Neural cell (in vitro differentiated cells): ENCODE measurements at regions not wholly inside any gene's neighbourhood (a gene's known extent, or its start where the extent isn't known, plus 50 kb on each side); places are given as distances from the start of the nearest gene placed in this dataset.

ENCODE experiments used
- H2AFZ ChIP-seq: fragments of 200-600, 300-800 bp; sonication (generic), shearing (Covaris generic); 2 replicates; pipeline ENCODE4 v1.6.0; 2014; ENCODE audit warnings: low read depth, mild to moderate bottlenecking, antibody characterized with exemption, low read length, moderate library complexity
- H3F3A ChIP-seq: fragments of 200-600 bp; shearing (Covaris generic); 2 replicates; pipeline ENCODE4 v1.6.1; 2016; ENCODE audit warnings: mild to moderate bottlenecking, moderate library complexity, mixed read lengths, antibody characterized with exemption, low read length; ENCODE audit not compliant: insufficient read depth, poor library complexity, severe bottlenecking
- H3K27ac ChIP-seq: fragments of 200-600, 300-800 bp; sonication (generic), shearing (Covaris generic); 2 replicates; pipeline ENCODE4 v1.5.1; 2014; ENCODE audit warnings: mild to moderate bottlenecking, low read length, moderate library complexity
- H3K27me3 ChIP-seq: fragments of 300-800, 200-600 bp; sonication (generic), shearing (Covaris generic); 2 replicates; pipeline ENCODE4 v1.6.0; 2014; ENCODE audit warnings: mild to moderate bottlenecking, low read depth, low read length, moderate library complexity; ENCODE audit not compliant: insufficient read depth
- H3K36me3 ChIP-seq: fragments of 300-800, 200-600 bp; sonication (generic), shearing (Covaris generic); 2 replicates; pipeline ENCODE4 v1.5.1; 2014; ENCODE audit warnings: mild to moderate bottlenecking, antibody characterized with exemption, low read length, moderate library complexity; ENCODE audit not compliant: insufficient read depth
- H3K4me2 ChIP-seq: fragments of 300-800, 200-600 bp; sonication (generic), shearing (Covaris generic); 2 replicates; pipeline ENCODE4 v1.6.0; 2014; ENCODE audit warnings: mild to moderate bottlenecking, low read length
- H3K4me3 ChIP-seq: fragments of 300-800, 200-600 bp; sonication (generic), shearing (Covaris generic); 2 replicates; pipeline ENCODE4 v1.5.1; 2014; ENCODE audit warnings: mild to moderate bottlenecking, low read length, moderate library complexity
- H3K79me2 ChIP-seq: fragments of 200-600 bp; shearing (Covaris generic); replicated peaks from 2 replicates; pipeline ENCODE4 v1.6.0; 2014; ENCODE audit warnings: mild to moderate bottlenecking, low read length, moderate library complexity; ENCODE audit not compliant: insufficient read depth
- H3K9ac ChIP-seq: fragments of 300-800, 200-600 bp; sonication (generic), shearing (Covaris generic); 2 replicates; pipeline ENCODE4 v1.6.1; 2016; ENCODE audit warnings: mild to moderate bottlenecking, low read length, mixed read lengths
- H3K9me2 ChIP-seq: fragments of 200-600 bp; shearing (Covaris generic); 2 replicates; pipeline ENCODE4 v1.6.1; 2016; ENCODE audit warnings: mild to moderate bottlenecking, low read length, mixed read lengths; ENCODE audit not compliant: insufficient read depth
- H3K9me3 ChIP-seq: fragments of 200-600, 300-800 bp; sonication (generic), shearing (Covaris generic); 2 replicates; pipeline ENCODE4 v1.6.1; 2016; ENCODE audit warnings: mild to moderate bottlenecking, mixed run types, low read length, moderate library complexity, mixed read lengths
- H4K20me1 ChIP-seq: fragments of 200-600 bp; shearing (Covaris generic); 2 replicates; pipeline ENCODE4 v1.6.1; 2016; ENCODE audit warnings: mild to moderate bottlenecking, mixed run types; ENCODE audit not compliant: insufficient read depth
- EP300 ChIP-seq: fragments of 450-650 bp; conservative IDR thresholded peaks from 2 replicates; pipeline ENCODE4 v1.6.1; 2014; ENCODE audit warnings: antibody characterized with exemption, mild to moderate bottlenecking, moderate library complexity; ENCODE audit not compliant: poor library complexity, severe bottlenecking
- EZH2 ChIP-seq: fragments of 200-600, 300-800 bp; shearing (Covaris generic), sonication (generic); IDR thresholded peaks from 2 replicates; pipeline ENCODE4 v1.6.1; 2014; ENCODE audit warnings: antibody characterized with exemption, low read length, borderline replicate concordance, mild to moderate bottlenecking; ENCODE audit not compliant: insufficient read depth, poor library complexity, severe bottlenecking
- MXI1 ChIP-seq: fragments of 450-650 bp; conservative IDR thresholded peaks from 2 replicates; pipeline ENCODE4 v1.6.1; 2014; ENCODE audit warnings: antibody characterized with exemption, mild to moderate bottlenecking; ENCODE audit not compliant: poor library complexity, severe bottlenecking
- POLR2AphosphoS5 ChIP-seq: IDR thresholded peaks from 2 replicates; pipeline ENCODE4 v1.6.1; 2012
- RAD21 ChIP-seq: fragments of 450-650 bp; conservative IDR thresholded peaks from 2 replicates; pipeline ENCODE4 v1.6.1; 2014; ENCODE audit warnings: antibody characterized with exemption, mild to moderate bottlenecking, moderate library complexity
- SMC3 ChIP-seq: fragments of 450-650 bp; conservative IDR thresholded peaks from 2 replicates; pipeline ENCODE4 v1.6.1; 2014; ENCODE audit warnings: antibody characterized with exemption, mild to moderate bottlenecking, moderate library complexity; ENCODE audit not compliant: poor library complexity
- TAF1 ChIP-seq: IDR thresholded peaks from 2 replicates; pipeline ENCODE4 v1.6.1; 2012; ENCODE audit warnings: low read depth
- TF ChIP-seq, protein P1 (sequence below): IDR thresholded peaks from 2 replicates; pipeline ENCODE4 v1.6.1; 2012; ENCODE audit warnings: borderline replicate concordance
- TF ChIP-seq, protein P2 (sequence below): fragments of 450-650 bp; IDR thresholded peaks from 2 replicates; pipeline ENCODE4 v1.5.1; 2014; ENCODE audit warnings: antibody characterized with exemption, mild to moderate bottlenecking, moderate library complexity; ENCODE audit not compliant: poor library complexity, severe bottlenecking

DNA sequence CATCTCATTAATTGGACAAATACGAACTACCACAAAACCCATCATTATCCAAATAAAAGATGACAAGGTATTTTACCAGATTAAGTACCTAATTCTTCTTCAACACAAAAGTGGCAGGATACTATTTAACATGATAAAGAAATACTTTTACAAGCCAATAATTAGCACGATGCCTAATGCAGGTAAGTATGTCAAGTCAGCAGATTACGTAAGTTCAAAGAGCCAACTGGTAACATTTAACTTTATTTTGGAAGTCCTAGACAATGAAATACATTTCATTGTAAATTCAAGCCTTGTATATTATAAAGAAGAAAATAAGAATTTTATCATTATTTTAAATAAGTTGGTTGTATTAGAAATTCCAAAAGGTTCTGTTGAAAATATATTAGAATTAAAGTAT, 535.3 kb upstream of the SOX9 start:
- no peak overlapping the region for H3K4me2 ChIP-seq

DNA sequence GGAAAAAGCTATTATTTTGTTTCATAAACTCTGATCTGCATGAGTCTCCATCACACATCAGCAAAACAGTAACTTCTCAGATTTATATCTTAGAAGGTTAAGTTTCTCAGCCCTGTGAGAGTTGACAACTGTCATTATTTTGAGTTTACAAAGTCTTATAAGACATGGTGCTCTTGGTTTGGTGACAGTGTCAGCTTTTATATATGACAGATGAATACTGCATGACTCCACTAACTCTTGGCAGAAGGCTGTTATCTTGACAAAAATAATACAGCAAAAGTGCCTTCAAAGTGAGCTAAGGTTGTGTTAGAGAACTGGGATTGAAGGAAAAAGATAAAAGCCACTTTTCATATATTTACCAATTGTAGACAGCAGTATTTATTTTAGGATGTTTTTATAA, 528.4 kb upstream of the SOX9 start:
- no peaks in the 10 kb centered on the region for H3K9me3 ChIP-seq
- no peaks in the 10 kb centered on the region for H3F3A ChIP-seq
- no peak overlapping the region for H2AFZ ChIP-seq
- no peaks in the 10 kb centered on the region for H3K36me3 ChIP-seq
- H3K9me2 ChIP-seq = no peaks in the 10 kb centered on the region
- TF ChIP-seq EP300 (peak; percentile 98), SMC3 (peak; percentile 22), EZH2 (no peak), POLR2AphosphoS5 (peak; percentile 67), RAD21 (no peak), MXI1 (no peak), TAF1 (no peak)
- TF ChIP-seq, protein P1, sequence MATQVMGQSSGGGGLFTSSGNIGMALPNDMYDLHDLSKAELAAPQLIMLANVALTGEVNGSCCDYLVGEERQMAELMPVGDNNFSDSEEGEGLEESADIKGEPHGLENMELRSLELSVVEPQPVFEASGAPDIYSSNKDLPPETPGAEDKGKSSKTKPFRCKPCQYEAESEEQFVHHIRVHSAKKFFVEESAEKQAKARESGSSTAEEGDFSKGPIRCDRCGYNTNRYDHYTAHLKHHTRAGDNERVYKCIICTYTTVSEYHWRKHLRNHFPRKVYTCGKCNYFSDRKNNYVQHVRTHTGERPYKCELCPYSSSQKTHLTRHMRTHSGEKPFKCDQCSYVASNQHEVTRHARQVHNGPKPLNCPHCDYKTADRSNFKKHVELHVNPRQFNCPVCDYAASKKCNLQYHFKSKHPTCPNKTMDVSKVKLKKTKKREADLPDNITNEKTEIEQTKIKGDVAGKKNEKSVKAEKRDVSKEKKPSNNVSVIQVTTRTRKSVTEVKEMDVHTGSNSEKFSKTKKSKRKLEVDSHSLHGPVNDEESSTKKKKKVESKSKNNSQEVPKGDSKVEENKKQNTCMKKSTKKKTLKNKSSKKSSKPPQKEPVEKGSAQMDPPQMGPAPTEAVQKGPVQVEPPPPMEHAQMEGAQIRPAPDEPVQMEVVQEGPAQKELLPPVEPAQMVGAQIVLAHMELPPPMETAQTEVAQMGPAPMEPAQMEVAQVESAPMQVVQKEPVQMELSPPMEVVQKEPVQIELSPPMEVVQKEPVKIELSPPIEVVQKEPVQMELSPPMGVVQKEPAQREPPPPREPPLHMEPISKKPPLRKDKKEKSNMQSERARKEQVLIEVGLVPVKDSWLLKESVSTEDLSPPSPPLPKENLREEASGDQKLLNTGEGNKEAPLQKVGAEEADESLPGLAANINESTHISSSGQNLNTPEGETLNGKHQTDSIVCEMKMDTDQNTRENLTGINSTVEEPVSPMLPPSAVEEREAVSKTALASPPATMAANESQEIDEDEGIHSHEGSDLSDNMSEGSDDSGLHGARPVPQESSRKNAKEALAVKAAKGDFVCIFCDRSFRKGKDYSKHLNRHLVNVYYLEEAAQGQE = no peak
- TF ChIP-seq, protein P2, sequence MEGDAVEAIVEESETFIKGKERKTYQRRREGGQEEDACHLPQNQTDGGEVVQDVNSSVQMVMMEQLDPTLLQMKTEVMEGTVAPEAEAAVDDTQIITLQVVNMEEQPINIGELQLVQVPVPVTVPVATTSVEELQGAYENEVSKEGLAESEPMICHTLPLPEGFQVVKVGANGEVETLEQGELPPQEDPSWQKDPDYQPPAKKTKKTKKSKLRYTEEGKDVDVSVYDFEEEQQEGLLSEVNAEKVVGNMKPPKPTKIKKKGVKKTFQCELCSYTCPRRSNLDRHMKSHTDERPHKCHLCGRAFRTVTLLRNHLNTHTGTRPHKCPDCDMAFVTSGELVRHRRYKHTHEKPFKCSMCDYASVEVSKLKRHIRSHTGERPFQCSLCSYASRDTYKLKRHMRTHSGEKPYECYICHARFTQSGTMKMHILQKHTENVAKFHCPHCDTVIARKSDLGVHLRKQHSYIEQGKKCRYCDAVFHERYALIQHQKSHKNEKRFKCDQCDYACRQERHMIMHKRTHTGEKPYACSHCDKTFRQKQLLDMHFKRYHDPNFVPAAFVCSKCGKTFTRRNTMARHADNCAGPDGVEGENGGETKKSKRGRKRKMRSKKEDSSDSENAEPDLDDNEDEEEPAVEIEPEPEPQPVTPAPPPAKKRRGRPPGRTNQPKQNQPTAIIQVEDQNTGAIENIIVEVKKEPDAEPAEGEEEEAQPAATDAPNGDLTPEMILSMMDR = no peak
- H3K4me2 ChIP-seq = no peak overlapping the region
- no peaks in the 10 kb centered on the region for H4K20me1 ChIP-seq
- peak overlapping the region; percentile 12 for H3K27ac ChIP-seq
- H3K9ac ChIP-seq = no peak overlapping the region
- H3K27me3 ChIP-seq = no peaks in the 10 kb centered on the region
- H3K4me3 ChIP-seq = no peak overlapping the region
- no peaks in the 10 kb centered on the region for H3K79me2 ChIP-seq

More for the DNA sequence above, 535.3 kb upstream of the SOX9 start:
- Histone ChIP-seq H2AFZ (no peak overlapping the region), H3K9me2 (no peaks in the 10 kb centered on the region), H3K4me3 (no peak overlapping the region), H3K79me2 (no peaks in the 10 kb centered on the region), H3K9me3 (no peaks in the 10 kb centered on the region), H3K27me3 (no peaks in the 10 kb centered on the region), H3F3A (no peaks in the 10 kb centered on the region), H3K9ac (no peak overlapping the region), H3K36me3 (no peaks in the 10 kb centered on the region), H3K27ac (no peak overlapping the region), H4K20me1 (no peaks in the 10 kb centered on the region)
- TF ChIP-seq, protein P1 = no peak
- TF ChIP-seq TAF1 (no peak), MXI1 (no peak), SMC3 (no peak), POLR2AphosphoS5 (no peak), EZH2 (no peak), EP300 (no peak), RAD21 (no peak)
- TF ChIP-seq, protein P2 = no peak
